HepG2 (cell line): ENCODE measurements at regions not wholly inside any gene's neighbourhood (a gene's known extent, or its start where the extent isn't known, plus 50 kb on each side); places are given as distances from the start of the nearest gene placed in this dataset.

ENCODE experiments used
- ATAC-seq: fragments of 200-7000 bp; cut with Tn5 transposase; 3 replicates; pipeline ENCODE4 v1.9.1; 2020; ENCODE audit warnings: mild to moderate bottlenecking, moderate library complexity
- BruUV-seq: library from RNA; stranded (reverse); fragments of 400-500 nt; replicated peaks from 2 replicates; lab custom pipeline; 2021; lab: Mats Ljungman, UMichigan
- CTCF ChIA-PET: fragments of 300-600 bp; formaldehyde crosslinking; extraction: SDS; loops from one replicate; lab custom pipeline; 2021; ENCODE audit warnings: low total read pairs, inconsistent platforms, low intra/inter-chr PET ratio; lab: Yijun Ruan, JAX
- POLR2A ChIA-PET: fragments of 350-600 bp; sonication (Branson Sonifier 250); formaldehyde crosslinking; loops from one replicate; lab custom pipeline; 2020; ENCODE audit warnings: antibody characterized with exemption, inconsistent platforms; lab: Yijun Ruan, JAX
- DNase-seq: peaks from one replicate; pipeline ENCODE4 v3.0.0-alpha.2; 2015; ENCODE audit warnings: low spot score
- FAIRE-seq: peaks from 3 replicates; lab custom pipeline; 2011; peaks lifted over from hg19 to GRCh38; lab: Jason Lieb, UNC
- H2AFZ ChIP-seq: one replicate; pipeline ENCODE4 v1.6.1; 2011; ENCODE audit warnings: low read length, inconsistent platforms
- H3K27ac ChIP-seq: fragments of 300-600 bp; 3 replicates; pipeline ENCODE4 v1.8.0; 2011; ENCODE audit warnings: mixed run types, mild to moderate bottlenecking, mixed read lengths, low read length, inconsistent platforms; ENCODE audit not compliant: insufficient read depth; ENCODE audit errors: extremely low read length
- H3K27me3 ChIP-seq, 2 experiments: fragments of 200-600 bp in 1 of 2; 2 replicates in 1 of 2; 3 replicates in 1 of 2; pipeline versions ENCODE4 v1.6.0 to v1.8.0; 2011; ENCODE audit warnings: low read length in 2 of 2, mild to moderate bottlenecking in 2 of 2, moderate library complexity in 2 of 2, inconsistent platforms in 1 of 2; ENCODE audit not compliant: insufficient read depth in 2 of 2, control insufficient read depth in 1 of 2
- H3K36me3 ChIP-seq, 2 experiments: fragments of 200-600 bp in 1 of 2; replicated peaks in 1 of 2; 2 replicates in 1 of 2; 3 replicates in 1 of 2; pipeline versions ENCODE4 v1.5.1 to v1.8.0; 2011; ENCODE audit warnings: low read length in 2 of 2, inconsistent platforms in 1 of 2; ENCODE audit not compliant: insufficient read depth in 2 of 2, control insufficient read depth in 1 of 2
- H3K4me1 ChIP-seq: 2 replicates; pipeline ENCODE4 v1.5.1; 2012; ENCODE audit warnings: low read length, inconsistent platforms; ENCODE audit not compliant: insufficient read depth
- H3K4me2 ChIP-seq: 2 replicates; pipeline ENCODE4 v1.6.0; 2011; ENCODE audit warnings: low read depth, low read length, inconsistent platforms
- H3K4me3 ChIP-seq, 3 experiments: fragments of 200-600 bp in 1 of 3; sonication (generic), shearing (Covaris generic) in 1 of 3; replicated peaks in 1 of 3; 2 replicates each; pipeline ENCODE4 v1.5.1; 2011 to 2016; ENCODE audit warnings: low read length in 3 of 3, inconsistent platforms in 2 of 3, low read depth in 2 of 3, mild to moderate bottlenecking in 2 of 3, control low read depth in 1 of 3, mixed read lengths in 1 of 3; ENCODE audit not compliant: insufficient read depth in 1 of 3
- H3K79me2 ChIP-seq: one replicate; pipeline ENCODE4 v1.6.1; 2011; ENCODE audit warnings: low read length, inconsistent platforms; ENCODE audit not compliant: insufficient read depth
- H3K9ac ChIP-seq: 2 replicates; pipeline ENCODE4 v1.6.0; 2011; ENCODE audit warnings: mild to moderate bottlenecking, low read depth, low read length, inconsistent platforms; ENCODE audit not compliant: insufficient read depth
- H3K9me3 ChIP-seq: 2 replicates; pipeline ENCODE4 v1.5.1; 2012; ENCODE audit warnings: mild to moderate bottlenecking, low read length
- H4K20me1 ChIP-seq: 2 replicates; pipeline ENCODE4 v1.6.0; 2011; ENCODE audit warnings: inconsistent platforms, mild to moderate bottlenecking, low read length, moderate library complexity; ENCODE audit not compliant: insufficient read depth
- CEBPB ChIP-seq: IDR thresholded peaks from 2 replicates; pipeline ENCODE4 v1.6.1; 2011; ENCODE audit warnings: low read depth, low read length, improper control_type of control experiment, borderline replicate concordance
- DBP ChIP-seq: sonication (generic); formaldehyde crosslinking; IDR thresholded peaks from 2 replicates; pipeline ENCODE4 v1.4.0; 2020; ENCODE audit warnings: missing genetic modification reagents; ENCODE audit errors: not compliant biosample characterization
- DNMT3B ChIP-seq: conservative IDR thresholded peaks from 2 replicates; pipeline ENCODE4 v1.6.1; 2016; ENCODE audit warnings: missing biosample characterization, control low read depth
- GMEB2 ChIP-seq: IDR thresholded peaks from 2 replicates; pipeline ENCODE4 v1.6.1; 2016; ENCODE audit warnings: missing biosample characterization, missing genetic modification reagents, low read depth
- HNF4G ChIP-seq, 2 experiments: sonication (generic) in 1 of 2; formaldehyde crosslinking in 1 of 2; IDR thresholded peaks; 2 replicates each; pipeline versions ENCODE4 v1.4.0 to v1.6.1; 2011 to 2020; ENCODE audit warnings: borderline replicate concordance in 2 of 2, low read depth in 2 of 2, mild to moderate bottlenecking in 2 of 2, low read length in 1 of 2, missing genetic modification reagents in 1 of 2, moderate library complexity in 1 of 2
- MED8 ChIP-seq: sonication (generic); formaldehyde crosslinking; IDR thresholded peaks from 2 replicates; pipeline ENCODE4 v1.8.1; 2023; ENCODE audit warnings: mild to moderate bottlenecking, missing genetic modification reagents; ENCODE audit not compliant: insufficient replicate concordance
- NCOA5 ChIP-seq: sonication (generic); formaldehyde crosslinking; IDR thresholded peaks from 2 replicates; pipeline ENCODE4 v1.4.0; 2020; ENCODE audit warnings: missing genetic modification reagents
- NKX3-1 ChIP-seq: sonication (generic); formaldehyde crosslinking; IDR thresholded peaks from 2 replicates; pipeline ENCODE4 v1.5.0; 2020; ENCODE audit warnings: missing genetic modification reagents
- REL ChIP-seq: sonication (generic); formaldehyde crosslinking; conservative IDR thresholded peaks from 2 replicates; pipeline ENCODE4 v1.8.0; 2022; ENCODE audit warnings: mild to moderate bottlenecking, missing genetic modification reagents, moderate library complexity
- REPIN1 ChIP-seq: sonication (generic); formaldehyde crosslinking; IDR thresholded peaks from 2 replicates; pipeline ENCODE4 v1.8.0; 2022; ENCODE audit warnings: missing genetic modification reagents, low read depth, mild to moderate bottlenecking, borderline replicate concordance
- ZNF468 ChIP-seq: sonication (generic); formaldehyde crosslinking; IDR thresholded peaks from 2 replicates; pipeline ENCODE4 v1.8.0; 2022; ENCODE audit warnings: mild to moderate bottlenecking, moderate library complexity, missing genetic modification reagents
- ZNF883 ChIP-seq: sonication (generic); formaldehyde crosslinking; IDR thresholded peaks from 2 replicates; pipeline ENCODE4 v1.5.1; 2020; ENCODE audit warnings: mild to moderate bottlenecking, missing genetic modification reagents; ENCODE audit errors: not compliant biosample characterization
- WGBS: methylation state at CpG from one replicate; pipeline ENCODE4 v1.1.6; 2017; ENCODE audit warnings: low lambda C conversion rate; 5-methylcytosine and 5-hydroxymethylcytosine counted together
- in situ Hi-C: cut with HindIII; loops from 2 replicates; pipeline ENCODE4 v1.10.0; 2017; ENCODE audit warnings: low pct_unique_long_range_greater_than_20kb; ENCODE audit not compliant: extremely low pct_ligation_motif_present
- intact Hi-C: fragments of 100-400 bp; cut with micrococcal nuclease; formaldehyde crosslinking; loops from one replicate; pipeline ENCODE4 v1.10.0; 2022; ENCODE audit not compliant: unreplicated experiment

- WGBS, result 14% methylated on average over 8 of the region's 8 CpGs
- no peak for ATAC-seq
- Histone ChIP-seq H3K4me2 (no peak overlapping the region), H3K9ac (no peak overlapping the region), H3K27ac (no peak overlapping the region), H3K79me2 (no peaks in the 10 kb centered on the region), H4K20me1 (no peaks in the 10 kb centered on the region), H3K9me3 (no peaks in the 10 kb centered on the region), H3K27me3 (no peaks in the 10 kb centered on the region), H2AFZ (no peak overlapping the region), H3K4me3 (no peak overlapping the region)
- intact Hi-C loops (no loop called here), in situ Hi-C loops (no loop called here)
- FAIRE-seq, result no peak
- BruUV-seq, result no TSS peak
- ChIA-PET CTCF (no interaction called here), POLR2A (no interaction called here)
- no peak for DNase-seq
- TF ChIP-seq DNMT3B (CRISPR knock-in tag) (no peak), GMEB2 (CRISPR knock-in tag) (no peak), REL (CRISPR knock-in tag) (no peak), REPIN1 (CRISPR knock-in tag) (no peak), NCOA5 (CRISPR knock-in tag) (no peak), DBP (CRISPR knock-in tag) (no peak)
- TF ChIP-seq, all 625 proteins: peak for 0
- Histone ChIP-seq H3K4me1 (no peaks in the 10 kb centered on the region), H3K36me3 (no peaks in the 10 kb centered on the region)
Measured at GRCh38 chr11:128246364-128246801, 341.0 kb downstream of the ETS1 start.

- Histone ChIP-seq H3K27me3 (no peaks in the 10 kb centered on the region), H3K27ac (no peak overlapping the region), H4K20me1 (no peaks in the 10 kb centered on the region), H3K9ac (no peak overlapping the region), H3K79me2 (no peaks in the 10 kb centered on the region), H3K4me2 (no peak overlapping the region), H3K9me3 (no peaks in the 10 kb centered on the region), H3K4me1 (no peaks in the 10 kb centered on the region), H2AFZ (no peak overlapping the region), H3K36me3 (no peaks in the 10 kb centered on the region), H3K4me3 (no peak overlapping the region)
- FAIRE-seq (no peak), DNase-seq (no peak), ATAC-seq (no peak)
- intact Hi-C loops (no loop called here), in situ Hi-C loops (no loop called here)
- BruUV-seq, result no TSS peak
- CTCF ChIA-PET, result no interaction called here
- no peak for TF ChIP-seq ZNF883 (CRISPR knock-in tag)
- TF ChIP-seq HNF4G (IDR thresholded peaks at IDR 0.05; ENCODE audit: borderline replicate concordance, low read depth, low read length), result no peak
- TF ChIP-seq HNF4G (CRISPR knock-in tag; IDR thresholded peaks at IDR 0.05; ENCODE audit: borderline replicate concordance, low read depth), result no peak
- no peak for TF ChIP-seq ZNF468 (CRISPR knock-in tag)
- no peak for TF ChIP-seq CEBPB
- TF ChIP-seq MED8, result no peak
- TF ChIP-seq NKX3-1 (CRISPR knock-in tag), result no peak
- 4% methylated on average over 5 of the region's 5 CpGs for WGBS
- POLR2A ChIA-PET, result no interaction called here
Measured at GRCh38 chr11:128244871-128245270, 342.5 kb downstream of the ETS1 start.
